A172 (cell line): ENCODE measurements at regions not wholly inside any gene's neighbourhood (a gene's known extent, or its start where the extent isn't known, plus 50 kb on each side); places are given as distances from the start of the nearest gene placed in this dataset.
"Not testable (repeated sequence)": the region's sequence is repeated elsewhere in the genome, so short reads cannot be mapped to it uniquely, and the experiment has no call there.

ENCODE experiments used
- DNase-seq: peaks from one replicate; pipeline ENCODE4 v3.0.0-alpha.2; 2015; ENCODE audit warnings: low spot score

- no peak for DNase-seq
Observed at GRCh38 chr20:39778431-39778830, 816.3 kb downstream of the DHX35 start.

GRCh38 chr20:39777610-39778009 lies 815.5 kb downstream of the DHX35 start:
- no peak for DNase-seq

- DNase-seq: peak; percentile 54
Observed at GRCh38 chr20:39775110-39775509, 813.0 kb downstream of the DHX35 start.

GRCh38 chr20:39773380-39774000 lies 811.3 kb downstream of the DHX35 start:
- DNase-seq: no peak

GRCh38 chr20:39767352-39767751 lies 805.2 kb downstream of the DHX35 start:
- DNase-seq: no peak

GRCh38 chr20:39766333-39766732 lies 804.2 kb downstream of the DHX35 start:
- DNase-seq: no peak

- DNase-seq: no peak
Observed at GRCh38 chr20:39762716-39763115, 800.6 kb downstream of the DHX35 start.

- no peak for DNase-seq
Observed at GRCh38 chr20:39758876-39759275, 796.7 kb downstream of the DHX35 start.

GRCh38 chr20:39756828-39757227 lies 794.7 kb downstream of the DHX35 start:
- no peak for DNase-seq

- no peak for DNase-seq
Observed at GRCh38 chr20:39756369-39756768, 794.2 kb downstream of the DHX35 start.

GRCh38 chr20:39752262-39752876 lies 790.2 kb downstream of the DHX35 start:
- no peak for DNase-seq

GRCh38 chr20:39751557-39752137 lies 789.5 kb downstream of the DHX35 start:
- no peak for DNase-seq

- DNase-seq: no peak
Observed at GRCh38 chr20:39745380-39745779, 783.2 kb downstream of the DHX35 start.

GRCh38 chr20:39738651-39739050 lies 776.5 kb downstream of the DHX35 start:
- DNase-seq: no peak

- no peak for DNase-seq
Observed at GRCh38 chr20:39736434-39737327, 774.5 kb downstream of the DHX35 start.

- not testable (repeated sequence) for DNase-seq
Observed at GRCh38 chr20:39725513-39725912, 763.4 kb downstream of the DHX35 start.

- no peak for DNase-seq
Observed at GRCh38 chr20:39719293-39719692, 757.1 kb downstream of the DHX35 start.

GRCh38 chr20:39717936-39718335 lies 755.8 kb downstream of the DHX35 start:
- no peak for DNase-seq

GRCh38 chr20:39716796-39717341 lies 754.7 kb downstream of the DHX35 start:
- no peak for DNase-seq

- DNase-seq: no peak
Observed at GRCh38 chr20:39713076-39713840, 751.1 kb downstream of the DHX35 start.

- DNase-seq: no peak
Observed at GRCh38 chr20:39706184-39706663, 744.1 kb downstream of the DHX35 start.
